OCI-LY1 (cell line): ENCODE measurements at regions not wholly inside any gene's neighbourhood (a gene's known extent, or its start where the extent isn't known, plus 50 kb on each side); places are given as distances from the start of the nearest gene placed in this dataset.
"Not testable (repeated sequence)": the region's sequence is repeated elsewhere in the genome, so short reads cannot be mapped to it uniquely, and the experiment has no call there.

Experiments used
- H2AFZ ChIP-seq: fragments of 200-600 bp; sonication (generic), shearing (Covaris generic); 2 replicates; pipeline ENCODE4 v1.6.0; 2014; ENCODE audit warnings: antibody characterized with exemption, mild to moderate bottlenecking, low read length
- H3F3A ChIP-seq: fragments of 200-600 bp; sonication (generic), shearing (Covaris generic); 2 replicates; pipeline ENCODE4 v1.6.0; 2014; ENCODE audit warnings: mild to moderate bottlenecking, antibody characterized with exemption, low read length, moderate library complexity; ENCODE audit not compliant: insufficient read depth
- H3K27ac ChIP-seq: fragments of 200-600 bp; sonication (generic); 2 replicates; pipeline ENCODE4 v1.5.1; 2014; ENCODE audit warnings: low read length, mixed run types, mild to moderate bottlenecking, low read depth; ENCODE audit not compliant: poor library complexity, severe bottlenecking
- H3K27me3 ChIP-seq: fragments of 200-600 bp; sonication (generic); 2 replicates; pipeline ENCODE4 v1.6.0; 2014; ENCODE audit warnings: antibody characterized with exemption, mild to moderate bottlenecking, low read length, moderate library complexity; ENCODE audit not compliant: insufficient read depth
- H3K36me3 ChIP-seq: fragments of 200-600 bp; sonication (generic); 2 replicates; pipeline ENCODE4 v1.6.1; 2014; ENCODE audit warnings: mild to moderate bottlenecking, antibody characterized with exemption, low read length, moderate library complexity, mixed read lengths; ENCODE audit not compliant: insufficient read depth
- H3K4me1 ChIP-seq: fragments of 200-600 bp; sonication (generic); 2 replicates; pipeline ENCODE4 v1.5.1; 2014; ENCODE audit warnings: mild to moderate bottlenecking, low read length, moderate library complexity; ENCODE audit not compliant: insufficient read depth, severe bottlenecking
- H3K4me2 ChIP-seq: fragments of 200-600 bp; sonication (generic), shearing (Covaris generic); 2 replicates; pipeline ENCODE4 v1.6.1; 2014; ENCODE audit warnings: low read length
- H3K4me3 ChIP-seq: fragments of 200-600 bp; sonication (generic); 2 replicates; pipeline ENCODE4 v1.5.1; 2014; ENCODE audit warnings: low read length, low read depth, mild to moderate bottlenecking, mixed read lengths; ENCODE audit not compliant: poor library complexity, severe bottlenecking
- H3K79me2 ChIP-seq: fragments of 200-600 bp; shearing (Covaris generic); 2 replicates; pipeline ENCODE4 v1.6.1; 2016; ENCODE audit warnings: mixed run types, low read length, mixed read lengths; ENCODE audit not compliant: insufficient read depth
- H3K9ac ChIP-seq: fragments of 200-600 bp; sonication (generic), shearing (Covaris generic); 2 replicates; pipeline ENCODE4 v1.6.1; 2014; ENCODE audit warnings: mild to moderate bottlenecking, low read length, mixed read lengths
- H3K9me2 ChIP-seq: fragments of 200-600 bp; sonication (generic), shearing (Covaris generic); 2 replicates; pipeline ENCODE4 v1.6.1; 2014; ENCODE audit warnings: low read depth, mild to moderate bottlenecking, low read length, mixed read lengths
- H3K9me3 ChIP-seq: fragments of 200-600 bp; shearing (Covaris generic); 2 replicates; pipeline ENCODE4 v1.6.1; 2014; ENCODE audit warnings: low read length, mixed read lengths
- H4K20me1 ChIP-seq: fragments of 200-600 bp; sonication (generic), shearing (Covaris generic); 2 replicates; pipeline ENCODE4 v1.6.0; 2016; ENCODE audit warnings: mild to moderate bottlenecking, low read length; ENCODE audit not compliant: insufficient read depth
- CTCF ChIP-seq: fragments of 200-600 bp; sonication (generic), shearing (Covaris generic); IDR thresholded peaks from 2 replicates; pipeline ENCODE4 v1.5.1; 2017; ENCODE audit warnings: mild to moderate bottlenecking, antibody characterized with exemption, low read length, moderate library complexity, mixed read lengths
- EZH2 ChIP-seq: fragments of 200-600 bp; sonication (generic), shearing (Covaris generic); IDR thresholded peaks from 2 replicates; pipeline ENCODE4 v1.8.0; 2017; ENCODE audit warnings: borderline replicate concordance, mixed run types, mild to moderate bottlenecking, antibody characterized with exemption, low read length, moderate library complexity, mixed read lengths

GRCh38 chr13:54078271-54078870 is 1049.8 kb downstream of the OLFM4 start:
- Histone ChIP-seq H3K36me3 (no peaks in the 10 kb centered on the region), H3K9me2 (no peaks in the 10 kb centered on the region), H2AFZ (no peak overlapping the region), H3K4me3 (no peak overlapping the region), H3K27me3 (no peaks in the 10 kb centered on the region), H3K4me1 (no peaks in the 10 kb centered on the region), H3K4me2 (no peak overlapping the region), H3F3A (no peaks in the 10 kb centered on the region), H4K20me1 (no peaks in the 10 kb centered on the region), H3K9ac (no peak overlapping the region), H3K9me3 (no peaks in the 10 kb centered on the region), H3K79me2 (no peaks in the 10 kb centered on the region), H3K27ac (no peak overlapping the region)
- no peak for TF ChIP-seq CTCF
- TF ChIP-seq EZH2: no peak

- not testable (repeated sequence) for H3K9me3 ChIP-seq, H3K9me2 ChIP-seq, H3K9ac ChIP-seq, H4K20me1 ChIP-seq, H3K79me2 ChIP-seq, H2AFZ ChIP-seq, H3K4me2 ChIP-seq, H3K27ac ChIP-seq, H3K4me3 ChIP-seq, H3K36me3 ChIP-seq, H3K27me3 ChIP-seq, H3F3A ChIP-seq, H3K4me1 ChIP-seq
These were observed 1053.7 kb downstream of the OLFM4 start for GRCh38 chr13:54082309-54082708.

GRCh38 chr13:54091884-54092283 is 1063.3 kb downstream of the OLFM4 start:
- Histone ChIP-seq H4K20me1 (no peaks in the 10 kb centered on the region), H3K27me3 (no peaks in the 10 kb centered on the region), H2AFZ (no peak overlapping the region), H3K4me2 (no peak overlapping the region), H3K9me2 (no peaks in the 10 kb centered on the region), H3K9ac (no peak overlapping the region), H3F3A (no peaks in the 10 kb centered on the region), H3K27ac (no peak overlapping the region), H3K79me2 (no peaks in the 10 kb centered on the region), H3K36me3 (no peaks in the 10 kb centered on the region), H3K9me3 (no peaks in the 10 kb centered on the region), H3K4me1 (no peaks in the 10 kb centered on the region), H3K4me3 (no peak overlapping the region)
- no peak for TF ChIP-seq CTCF
- TF ChIP-seq EZH2: no peak

GRCh38 chr13:54092686-54093085 is 1064.1 kb downstream of the OLFM4 start:
- Histone ChIP-seq H3K9ac (no peak overlapping the region), H3F3A (no peaks in the 10 kb centered on the region), H3K27me3 (no peaks in the 10 kb centered on the region), H3K9me2 (no peaks in the 10 kb centered on the region), H4K20me1 (no peaks in the 10 kb centered on the region), H3K79me2 (no peaks in the 10 kb centered on the region), H3K4me3 (no peak overlapping the region), H3K36me3 (no peaks in the 10 kb centered on the region), H3K4me2 (no peak overlapping the region), H3K9me3 (no peaks in the 10 kb centered on the region), H3K4me1 (no peaks in the 10 kb centered on the region), H2AFZ (no peak overlapping the region), H3K27ac (no peak overlapping the region)
- TF ChIP-seq EZH2: no peak
- TF ChIP-seq CTCF: no peak
